Loucy (cell line): ENCODE measurements at regions not wholly inside any gene's neighbourhood (a gene's known extent, or its start where the extent isn't known, plus 50 kb on each side); places are given as distances from the start of the nearest gene placed in this dataset.

ENCODE experiments used
- H2AFZ ChIP-seq: fragments of 200-600 bp; sonication (generic); 2 replicates; pipeline ENCODE4 v1.6.0; 2016; ENCODE audit warnings: antibody characterized with exemption, mild to moderate bottlenecking, low read length, moderate library complexity
- H3F3A ChIP-seq: fragments of 200-600 bp; 2 replicates; pipeline ENCODE4 v1.6.0; 2016; ENCODE audit warnings: antibody characterized with exemption, low read depth, mild to moderate bottlenecking
- H3K27me3 ChIP-seq: fragments of 200-600 bp; sonication (generic); 2 replicates; pipeline ENCODE4 v1.6.1; 2014; ENCODE audit warnings: low read length, mild to moderate bottlenecking; ENCODE audit not compliant: insufficient read depth, poor library complexity, severe bottlenecking
- H3K36me3 ChIP-seq: fragments of 200-600 bp; sonication (generic); 2 replicates; pipeline ENCODE4 v1.6.1; 2016; ENCODE audit warnings: low read length; ENCODE audit not compliant: insufficient read depth
- H3K4me1 ChIP-seq: fragments of 200-600 bp; sonication (generic); 2 replicates; pipeline ENCODE4 v1.5.1; 2014; ENCODE audit warnings: low read length, mild to moderate bottlenecking; ENCODE audit not compliant: insufficient read depth, poor library complexity, severe bottlenecking
- H3K4me2 ChIP-seq: fragments of 200-600 bp; sonication (generic); 2 replicates; pipeline ENCODE4 v1.6.0; 2014; ENCODE audit warnings: antibody characterized with exemption, low read length, low read depth, mild to moderate bottlenecking; ENCODE audit not compliant: poor library complexity, severe bottlenecking
- H3K4me3 ChIP-seq: fragments of 200-600 bp; sonication (generic); 2 replicates; pipeline ENCODE4 v1.5.1; 2014; ENCODE audit warnings: low read length, mild to moderate bottlenecking, mixed read lengths; ENCODE audit not compliant: poor library complexity, severe bottlenecking
- H3K79me2 ChIP-seq: fragments of 200-600 bp; sonication (generic); 2 replicates; pipeline ENCODE4 v1.6.1; 2014; ENCODE audit warnings: low read length; ENCODE audit not compliant: insufficient read depth
- H3K9ac ChIP-seq: fragments of 200-600 bp; sonication (generic); 2 replicates; pipeline ENCODE4 v1.6.0; 2014; ENCODE audit warnings: mild to moderate bottlenecking, low read depth, low read length, moderate library complexity; ENCODE audit not compliant: poor library complexity, severe bottlenecking
- H3K9me2 ChIP-seq: fragments of 200-600 bp; sonication (generic); replicated peaks from 2 replicates; pipeline ENCODE4 v1.6.1; 2016; ENCODE audit warnings: low read depth, low read length, mixed read lengths
- H3K9me3 ChIP-seq: fragments of 200-600 bp; sonication (generic); 2 replicates; pipeline ENCODE4 v1.6.1; 2014; ENCODE audit warnings: mild to moderate bottlenecking, antibody characterized with exemption, low read length, low read depth; ENCODE audit not compliant: insufficient read depth
- H4K20me1 ChIP-seq: fragments of 200-600 bp; sonication (generic); 2 replicates; pipeline ENCODE4 v1.6.0; 2014; ENCODE audit warnings: antibody characterized with exemption, low read length, mild to moderate bottlenecking; ENCODE audit not compliant: insufficient read depth, poor library complexity, severe bottlenecking
- EZH2phosphoT487 ChIP-seq: fragments of 200-600 bp; IDR thresholded peaks from 2 replicates; pipeline ENCODE4 v1.6.1; 2018; ENCODE audit warnings: antibody characterized with exemption, mild to moderate bottlenecking, moderate library complexity, borderline replicate concordance
- TF ChIP-seq, protein P1 (sequence below): fragments of 200-600 bp; sonication (generic); conservative IDR thresholded peaks from 2 replicates; pipeline ENCODE4 v1.5.1; 2014; ENCODE audit warnings: mild to moderate bottlenecking, antibody characterized with exemption, low read length

DNA sequence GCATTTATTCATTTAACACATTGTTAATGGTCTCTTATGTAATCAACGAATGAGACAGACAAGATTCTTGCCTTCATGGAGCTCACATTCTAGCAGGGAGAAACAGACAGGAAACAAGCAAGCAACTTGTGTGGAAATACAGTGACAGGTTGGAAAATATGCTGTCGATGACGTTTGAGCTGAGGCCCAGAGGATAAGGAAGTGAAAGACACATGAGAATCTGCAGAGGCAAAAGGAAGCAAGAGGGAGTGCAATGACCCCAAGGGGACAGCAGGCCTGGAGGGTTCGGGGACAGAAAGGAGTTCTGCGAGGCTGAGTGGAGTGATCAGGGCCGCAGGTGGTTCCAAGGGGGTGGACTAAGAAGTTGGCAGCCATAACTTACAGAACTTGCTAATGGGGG, 60.6 kb upstream of the AKT3 start:
- H3K79me2 ChIP-seq: no peaks in the 10 kb centered on the region
- no peaks in the 10 kb centered on the region for H3K27me3 ChIP-seq
- no peaks in the 10 kb centered on the region for H4K20me1 ChIP-seq
- no peaks in the 10 kb centered on the region for H3K4me1 ChIP-seq
- no peak overlapping the region for H3K9ac ChIP-seq
- H2AFZ ChIP-seq: no peak overlapping the region
- no peaks in the 10 kb centered on the region for H3K9me3 ChIP-seq
- H3F3A ChIP-seq: no peaks in the 10 kb centered on the region
- H3K36me3 ChIP-seq: no peaks in the 10 kb centered on the region
- H3K4me2 ChIP-seq: no peak overlapping the region
- TF ChIP-seq EZH2phosphoT487: no peak
- TF ChIP-seq, protein P1, sequence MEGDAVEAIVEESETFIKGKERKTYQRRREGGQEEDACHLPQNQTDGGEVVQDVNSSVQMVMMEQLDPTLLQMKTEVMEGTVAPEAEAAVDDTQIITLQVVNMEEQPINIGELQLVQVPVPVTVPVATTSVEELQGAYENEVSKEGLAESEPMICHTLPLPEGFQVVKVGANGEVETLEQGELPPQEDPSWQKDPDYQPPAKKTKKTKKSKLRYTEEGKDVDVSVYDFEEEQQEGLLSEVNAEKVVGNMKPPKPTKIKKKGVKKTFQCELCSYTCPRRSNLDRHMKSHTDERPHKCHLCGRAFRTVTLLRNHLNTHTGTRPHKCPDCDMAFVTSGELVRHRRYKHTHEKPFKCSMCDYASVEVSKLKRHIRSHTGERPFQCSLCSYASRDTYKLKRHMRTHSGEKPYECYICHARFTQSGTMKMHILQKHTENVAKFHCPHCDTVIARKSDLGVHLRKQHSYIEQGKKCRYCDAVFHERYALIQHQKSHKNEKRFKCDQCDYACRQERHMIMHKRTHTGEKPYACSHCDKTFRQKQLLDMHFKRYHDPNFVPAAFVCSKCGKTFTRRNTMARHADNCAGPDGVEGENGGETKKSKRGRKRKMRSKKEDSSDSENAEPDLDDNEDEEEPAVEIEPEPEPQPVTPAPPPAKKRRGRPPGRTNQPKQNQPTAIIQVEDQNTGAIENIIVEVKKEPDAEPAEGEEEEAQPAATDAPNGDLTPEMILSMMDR: no peak
- H3K9me2 ChIP-seq: no peaks in the 10 kb centered on the region
- no peak overlapping the region for H3K4me3 ChIP-seq

- H3K27me3 ChIP-seq: no peaks in the 10 kb centered on the region
- no peaks in the 10 kb centered on the region for H4K20me1 ChIP-seq
- no peaks in the 10 kb centered on the region for H3K36me3 ChIP-seq
- H3K4me2 ChIP-seq: no peak overlapping the region
- H3K9ac ChIP-seq: no peak overlapping the region
- no peaks in the 10 kb centered on the region for H3F3A ChIP-seq
- no peak overlapping the region for H3K4me3 ChIP-seq
- no peaks in the 10 kb centered on the region for H3K79me2 ChIP-seq
- no peak overlapping the region for H2AFZ ChIP-seq
- no peaks in the 10 kb centered on the region for H3K4me1 ChIP-seq
- H3K9me3 ChIP-seq: no peaks in the 10 kb centered on the region
- no peaks in the 10 kb centered on the region for H3K9me2 ChIP-seq
- no peak for TF ChIP-seq EZH2phosphoT487
- TF ChIP-seq, protein P1: no peak
These were observed 53.9 kb upstream of the AKT3 start for GRCh38 chr1:243903895-243904294.

GRCh38 chr1:243903041-243903440, 53.0 kb upstream of the AKT3 start:
- Histone ChIP-seq H3K9ac (no peak overlapping the region), H3K9me2 (no peaks in the 10 kb centered on the region), H3K4me2 (no peak overlapping the region), H3K27me3 (no peaks in the 10 kb centered on the region), H3K79me2 (no peaks in the 10 kb centered on the region), H2AFZ (no peak overlapping the region), H3K9me3 (no peaks in the 10 kb centered on the region), H3K36me3 (no peaks in the 10 kb centered on the region), H3K4me1 (no peaks in the 10 kb centered on the region), H3F3A (no peaks in the 10 kb centered on the region), H4K20me1 (no peaks in the 10 kb centered on the region), H3K4me3 (no peak overlapping the region)
- TF ChIP-seq EZH2phosphoT487: no peak
- TF ChIP-seq, protein P1: no peak
